Calu3 (cell line): ENCODE measurements at regions not wholly inside any gene's neighbourhood (a gene's known extent, or its start where the extent isn't known, plus 50 kb on each side); places are given as distances from the start of the nearest gene placed in this dataset.

ENCODE experiments used
- BruUV-seq: library from RNA; stranded (reverse); fragments of 400-500 nt; replicated peaks from 2 replicates; lab custom pipeline; 2021; lab: Mats Ljungman, UMichigan
- CTCF ChIA-PET: fragments of 300-600 bp; sonication (Branson Sonifier 250); formaldehyde crosslinking; loops from one replicate; lab custom pipeline; 2022; ENCODE audit warnings: antibody characterized with exemption; lab: Charles Lee
- DNase-seq: peaks from one replicate; pipeline ENCODE4 v3.0.0; 2022
- H3K27ac Mint-ChIP-seq: one replicate; pipeline ENCODE4 v1.8.0; 2022; ENCODE audit warnings: mixed read lengths; ENCODE audit not compliant: unreplicated experiment
- H3K27me3 Mint-ChIP-seq: one replicate; pipeline ENCODE4 v1.8.0; 2022; ENCODE audit warnings: mixed read lengths; ENCODE audit not compliant: unreplicated experiment
- H3K36me3 Mint-ChIP-seq: one replicate; pipeline ENCODE4 v1.8.0; 2022; ENCODE audit warnings: mild to moderate bottlenecking, moderate library complexity, mixed read lengths; ENCODE audit not compliant: insufficient read depth, unreplicated experiment
- H3K4me1 Mint-ChIP-seq: one replicate; pipeline ENCODE4 v1.8.0; 2022; ENCODE audit warnings: mild to moderate bottlenecking, low read depth, mixed read lengths; ENCODE audit not compliant: unreplicated experiment
- H3K4me3 Mint-ChIP-seq: one replicate; pipeline ENCODE4 v1.8.0; 2022; ENCODE audit warnings: mild to moderate bottlenecking, low read depth, moderate library complexity, mixed read lengths; ENCODE audit not compliant: unreplicated experiment
- H3K9me3 Mint-ChIP-seq: one replicate; pipeline ENCODE4 v1.8.0; 2022; ENCODE audit warnings: low read depth, mixed read lengths; ENCODE audit not compliant: unreplicated experiment
- CTCF ChIP-seq: fragments of 200-600 bp; IDR thresholded peaks from one replicate; pipeline ENCODE4 v1.8.0; 2022; ENCODE audit warnings: antibody characterized with exemption; ENCODE audit not compliant: unreplicated experiment
- intact Hi-C: fragments of 100-400 bp; cut with micrococcal nuclease; formaldehyde crosslinking; loops from one replicate; pipeline ENCODE4 v1.10.0; 2022; ENCODE audit not compliant: unreplicated experiment

DNA sequence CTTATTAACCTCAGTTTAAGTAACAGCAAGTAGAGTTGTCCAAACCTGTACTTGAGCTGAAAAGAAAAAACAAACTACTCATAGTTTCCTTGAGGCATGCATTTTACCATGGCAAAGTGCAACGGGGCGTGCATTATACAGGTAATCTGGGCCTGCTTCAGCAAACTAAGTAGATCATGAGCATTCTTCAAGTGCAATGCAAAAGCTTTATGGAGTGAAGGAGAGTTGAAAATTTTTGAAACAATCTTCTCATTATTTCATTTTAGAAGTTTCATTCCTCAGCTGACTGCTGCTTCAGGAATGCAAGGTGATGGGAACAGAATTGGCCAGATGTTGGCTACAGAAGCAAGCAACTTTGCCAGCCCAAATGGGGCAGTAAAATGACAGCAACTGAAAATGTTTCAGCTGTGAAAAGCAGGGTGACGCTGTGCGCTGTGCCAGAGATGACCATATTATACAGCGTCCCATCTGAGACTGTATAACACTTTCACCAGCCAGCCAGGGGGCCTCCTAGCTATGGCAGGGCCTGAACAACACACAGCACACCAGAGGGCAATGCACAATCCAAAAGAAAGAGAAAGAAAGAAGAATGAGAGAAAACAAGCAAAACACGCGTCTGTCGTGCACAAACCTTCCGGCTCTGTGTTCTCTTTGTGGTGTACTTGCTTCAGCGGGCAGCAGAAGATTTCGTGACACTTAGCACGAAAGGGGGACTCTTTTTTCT is 145.5 kb upstream of the FGF13 start:
- DNase-seq, result no peak
- Mint-ChIP-seq H3K9me3 (no peaks in the 10 kb centered on the region), H3K4me1 (no peaks in the 10 kb centered on the region), H3K4me3 (no peak overlapping the region), H3K27ac (no peak overlapping the region), H3K27me3 (no peaks in the 10 kb centered on the region), H3K36me3 (no peaks in the 10 kb centered on the region)
- TF ChIP-seq CTCF, result no peak
- CTCF ChIA-PET, result no interaction called here
- BruUV-seq, result no TSS peak
- intact Hi-C loops, result no loop called here

DNA sequence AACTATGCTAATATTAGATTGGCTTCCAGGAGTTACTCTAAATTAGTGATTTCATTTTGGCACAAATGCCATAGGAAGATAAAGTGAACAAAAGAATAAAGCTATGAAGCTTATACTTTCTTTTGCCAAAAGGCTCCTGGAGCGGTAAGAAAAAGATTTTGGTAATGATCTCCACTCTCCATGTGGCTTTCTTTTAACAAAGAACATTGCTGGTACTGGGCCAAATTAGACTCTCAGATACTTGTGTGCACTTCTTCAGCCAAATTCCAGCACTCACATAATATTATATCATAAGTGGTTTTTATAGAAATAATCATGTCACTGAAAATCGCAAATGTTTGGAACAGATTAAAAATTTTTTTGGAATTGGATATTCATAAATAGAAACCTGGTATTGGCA is 142.4 kb upstream of the FGF13 start:
- BruUV-seq, result no TSS peak
- no peak for TF ChIP-seq CTCF
- no peak overlapping the region for H3K27ac Mint-ChIP-seq
- CTCF ChIA-PET, result no interaction called here
- no peaks in the 10 kb centered on the region for H3K36me3 Mint-ChIP-seq
- DNase-seq, result no peak
- no peaks in the 10 kb centered on the region for H3K9me3 Mint-ChIP-seq
- H3K4me1 Mint-ChIP-seq, result no peaks in the 10 kb centered on the region
- no peak overlapping the region for H3K4me3 Mint-ChIP-seq
- intact Hi-C loops, result no loop called here
- H3K27me3 Mint-ChIP-seq, result no peaks in the 10 kb centered on the region

DNA sequence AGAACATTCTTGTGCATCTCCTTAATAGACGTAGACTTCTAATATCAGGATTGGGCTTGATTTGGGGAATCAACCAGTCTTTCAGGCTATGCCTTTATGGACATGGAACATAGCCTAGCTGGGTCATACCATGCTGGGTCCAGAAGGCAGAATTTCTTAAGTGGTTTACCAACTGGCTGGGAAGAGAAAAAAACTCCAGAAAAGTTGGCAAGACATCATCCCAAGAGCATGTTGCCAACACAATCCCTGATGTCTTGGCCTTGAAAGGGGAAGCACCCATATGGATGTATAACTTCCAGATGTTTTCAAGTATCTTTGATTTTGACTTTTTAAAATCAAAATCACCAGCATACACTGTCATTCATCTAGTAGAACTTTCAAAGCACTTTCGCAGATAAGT is 138.0 kb upstream of the FGF13 start:
- Mint-ChIP-seq H3K27ac (no peak overlapping the region), H3K4me3 (no peak overlapping the region), H3K9me3 (no peaks in the 10 kb centered on the region), H3K27me3 (no peaks in the 10 kb centered on the region), H3K36me3 (no peaks in the 10 kb centered on the region), H3K4me1 (no peaks in the 10 kb centered on the region)
- BruUV-seq, result no TSS peak
- no peak for DNase-seq
- CTCF ChIA-PET, result no interaction called here
- intact Hi-C loops, result no loop called here
- no peak for TF ChIP-seq CTCF

DNA sequence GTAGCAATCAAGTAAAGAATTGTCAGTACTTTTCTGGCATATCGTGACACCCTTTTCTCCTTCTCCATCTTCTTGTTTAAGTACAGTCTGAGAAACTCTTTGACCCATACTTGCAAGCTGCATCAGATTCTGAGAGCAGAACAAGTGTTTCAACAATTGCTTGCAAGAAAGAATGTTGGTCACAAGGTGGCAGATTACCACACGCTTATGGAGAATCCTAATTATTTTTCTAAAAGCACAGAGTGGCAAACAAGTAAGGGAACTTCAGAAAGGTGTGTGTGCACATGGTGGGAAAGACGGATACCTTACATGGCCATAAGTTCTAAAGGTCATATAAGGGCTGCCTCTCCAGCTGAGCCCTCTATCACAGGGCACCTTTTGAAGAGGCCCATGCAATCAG is 136.4 kb upstream of the FGF13 start:
- CTCF ChIA-PET, result interaction anchor here (0.5 kb wide), 1 partner anchor 42 kb away, joined by 3 read pairs; no protein-coding TSS in a partner anchor
- Mint-ChIP-seq H3K27me3 (no peaks in the 10 kb centered on the region), H3K27ac (no peak overlapping the region), H3K36me3 (no peaks in the 10 kb centered on the region), H3K9me3 (peaks cover 2% of the 10 kb centered on the region), H3K4me1 (no peaks in the 10 kb centered on the region), H3K4me3 (no peak overlapping the region)
- no TSS peak for BruUV-seq
- DNase-seq, result no peak
- intact Hi-C loops, result no loop called here
- no peak for TF ChIP-seq CTCF
